Breast epithelium (tissue), 3 donors: ENCODE measurements at regions not wholly inside any gene's neighbourhood (a gene's known extent, or its start where the extent isn't known, plus 50 kb on each side); places are given as distances from the start of the nearest gene placed in this dataset.

Source experiments
- CTCF ChIP-seq, 3 donors: fragments of 450-650 bp; IDR thresholded peaks; one replicate each; pipeline ENCODE4 v1.5.1; 2016 to 2017; ENCODE audit warnings: antibody characterized with exemption in 3 of 3, mild to moderate bottlenecking in 3 of 3, moderate library complexity in 3 of 3
- POLR2A ChIP-seq: fragments of 450-650 bp; IDR thresholded peaks from one replicate; pipeline ENCODE4 v1.6.1; 2016; ENCODE audit warnings: antibody characterized with exemption, mild to moderate bottlenecking, moderate library complexity

GRCh38 chrX:104392350-104392749, 137.6 kb upstream of the ESX1 start:
- TF ChIP-seq CTCF (IDR thresholded peaks at IDR 0.05) (no peak), POLR2A (no peak)
